SK-N-SH (cell line): ENCODE measurements at regions not wholly inside any gene's neighbourhood (a gene's known extent, or its start where the extent isn't known, plus 50 kb on each side); places are given as distances from the start of the nearest gene placed in this dataset.

Source experiments
- EP300 ChIP-seq, 2 experiments: IDR thresholded peaks; 2 replicates each; pipeline versions ENCODE4 v1.4.0 to v1.6.1; 2012; ENCODE audit warnings: borderline replicate concordance in 1 of 2, low read depth in 1 of 2, low read length in 1 of 2
- JUND ChIP-seq: IDR thresholded peaks from 2 replicates; pipeline ENCODE4 v1.4.0; 2012
- MXI1 ChIP-seq: IDR thresholded peaks from 2 replicates; pipeline ENCODE4 v1.6.1; 2012; ENCODE audit warnings: mild to moderate bottlenecking, low read depth, low read length, improper control_type of control experiment
- POLR2AphosphoS5 ChIP-seq: IDR thresholded peaks from 2 replicates; pipeline ENCODE4 v1.6.1; 2012; ENCODE audit warnings: low read depth, low read length
- RCOR1 ChIP-seq: fragments of 150-350 bp; IDR thresholded peaks from 2 replicates; pipeline ENCODE4 v1.6.1; 2017; ENCODE audit warnings: antibody characterized with exemption, low read length
- TEAD4 ChIP-seq: IDR thresholded peaks from 2 replicates; pipeline ENCODE4 v1.4.0; 2012; ENCODE audit warnings: mild to moderate bottlenecking, borderline replicate concordance; ENCODE audit not compliant: insufficient read depth
- TF ChIP-seq, protein P1 (sequence below): fragments of 150-350 bp; IDR thresholded peaks from 2 replicates; pipeline ENCODE4 v1.6.1; 2017; ENCODE audit warnings: antibody characterized with exemption, low read length, low read depth, borderline replicate concordance
- TF ChIP-seq, protein P2 (sequence below): fragments of 200-600 bp; sonication (generic); IDR thresholded peaks from 2 replicates; pipeline ENCODE4 v1.6.1; 2017; ENCODE audit warnings: antibody characterized with exemption, mild to moderate bottlenecking, moderate library complexity
- TF ChIP-seq, protein P3 (sequence below): IDR thresholded peaks from 2 replicates; pipeline ENCODE4 v1.4.0; 2012; ENCODE audit warnings: low read depth, borderline replicate concordance
- TF ChIP-seq, protein P4 (sequence below): IDR thresholded peaks from 2 replicates; pipeline ENCODE4 v1.4.0; 2012; ENCODE audit warnings: low read depth

DNA sequence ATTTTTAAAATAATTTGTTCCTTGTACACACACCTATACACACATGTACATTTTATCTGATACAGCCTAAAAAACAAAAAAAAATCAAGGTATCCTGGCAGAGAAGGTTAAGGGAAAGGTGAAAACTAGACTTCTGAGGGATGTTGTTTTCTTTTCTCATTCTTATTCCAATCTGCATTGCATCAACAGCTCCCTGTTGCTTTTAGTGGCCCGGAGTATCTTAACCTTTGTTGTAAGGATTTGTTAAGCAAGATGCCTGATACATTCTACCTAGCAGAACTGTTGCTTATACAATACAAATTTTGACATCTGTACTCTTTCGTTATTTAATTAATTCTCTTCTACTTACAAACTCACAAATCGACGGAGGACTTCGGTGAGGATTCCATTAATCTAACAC lies 167.4 kb downstream of the GNAI1 start:
- TF ChIP-seq, protein P1, sequence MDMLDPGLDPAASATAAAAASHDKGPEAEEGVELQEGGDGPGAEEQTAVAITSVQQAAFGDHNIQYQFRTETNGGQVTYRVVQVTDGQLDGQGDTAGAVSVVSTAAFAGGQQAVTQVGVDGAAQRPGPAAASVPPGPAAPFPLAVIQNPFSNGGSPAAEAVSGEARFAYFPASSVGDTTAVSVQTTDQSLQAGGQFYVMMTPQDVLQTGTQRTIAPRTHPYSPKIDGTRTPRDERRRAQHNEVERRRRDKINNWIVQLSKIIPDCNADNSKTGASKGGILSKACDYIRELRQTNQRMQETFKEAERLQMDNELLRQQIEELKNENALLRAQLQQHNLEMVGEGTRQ: no peak
- TF ChIP-seq, protein P2, sequence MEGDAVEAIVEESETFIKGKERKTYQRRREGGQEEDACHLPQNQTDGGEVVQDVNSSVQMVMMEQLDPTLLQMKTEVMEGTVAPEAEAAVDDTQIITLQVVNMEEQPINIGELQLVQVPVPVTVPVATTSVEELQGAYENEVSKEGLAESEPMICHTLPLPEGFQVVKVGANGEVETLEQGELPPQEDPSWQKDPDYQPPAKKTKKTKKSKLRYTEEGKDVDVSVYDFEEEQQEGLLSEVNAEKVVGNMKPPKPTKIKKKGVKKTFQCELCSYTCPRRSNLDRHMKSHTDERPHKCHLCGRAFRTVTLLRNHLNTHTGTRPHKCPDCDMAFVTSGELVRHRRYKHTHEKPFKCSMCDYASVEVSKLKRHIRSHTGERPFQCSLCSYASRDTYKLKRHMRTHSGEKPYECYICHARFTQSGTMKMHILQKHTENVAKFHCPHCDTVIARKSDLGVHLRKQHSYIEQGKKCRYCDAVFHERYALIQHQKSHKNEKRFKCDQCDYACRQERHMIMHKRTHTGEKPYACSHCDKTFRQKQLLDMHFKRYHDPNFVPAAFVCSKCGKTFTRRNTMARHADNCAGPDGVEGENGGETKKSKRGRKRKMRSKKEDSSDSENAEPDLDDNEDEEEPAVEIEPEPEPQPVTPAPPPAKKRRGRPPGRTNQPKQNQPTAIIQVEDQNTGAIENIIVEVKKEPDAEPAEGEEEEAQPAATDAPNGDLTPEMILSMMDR: no peak
- no peak for TF ChIP-seq EP300 (IDR thresholded peaks at IDR 0.05; ENCODE audit: borderline replicate concordance in 1 of 2, low read depth in 1 of 2, low read length in 1 of 2)
- no peak for TF ChIP-seq RCOR1
- no peak for TF ChIP-seq JUND
- TF ChIP-seq MXI1: no peak
- TF ChIP-seq, protein P3, sequence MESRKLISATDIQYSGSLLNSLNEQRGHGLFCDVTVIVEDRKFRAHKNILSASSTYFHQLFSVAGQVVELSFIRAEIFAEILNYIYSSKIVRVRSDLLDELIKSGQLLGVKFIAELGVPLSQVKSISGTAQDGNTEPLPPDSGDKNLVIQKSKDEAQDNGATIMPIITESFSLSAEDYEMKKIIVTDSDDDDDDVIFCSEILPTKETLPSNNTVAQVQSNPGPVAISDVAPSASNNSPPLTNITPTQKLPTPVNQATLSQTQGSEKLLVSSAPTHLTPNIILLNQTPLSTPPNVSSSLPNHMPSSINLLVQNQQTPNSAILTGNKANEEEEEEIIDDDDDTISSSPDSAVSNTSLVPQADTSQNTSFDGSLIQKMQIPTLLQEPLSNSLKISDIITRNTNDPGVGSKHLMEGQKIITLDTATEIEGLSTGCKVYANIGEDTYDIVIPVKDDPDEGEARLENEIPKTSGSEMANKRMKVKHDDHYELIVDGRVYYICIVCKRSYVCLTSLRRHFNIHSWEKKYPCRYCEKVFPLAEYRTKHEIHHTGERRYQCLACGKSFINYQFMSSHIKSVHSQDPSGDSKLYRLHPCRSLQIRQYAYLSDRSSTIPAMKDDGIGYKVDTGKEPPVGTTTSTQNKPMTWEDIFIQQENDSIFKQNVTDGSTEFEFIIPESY: no peak
- TF ChIP-seq, protein P4, sequence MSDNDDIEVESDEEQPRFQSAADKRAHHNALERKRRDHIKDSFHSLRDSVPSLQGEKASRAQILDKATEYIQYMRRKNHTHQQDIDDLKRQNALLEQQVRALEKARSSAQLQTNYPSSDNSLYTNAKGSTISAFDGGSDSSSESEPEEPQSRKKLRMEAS: no peak
- no peak for TF ChIP-seq POLR2AphosphoS5
- no peak for TF ChIP-seq TEAD4
